Gastrocnemius medialis (tissue), 4 donors: ENCODE measurements at regions not wholly inside any gene's neighbourhood (a gene's known extent, or its start where the extent isn't known, plus 50 kb on each side); places are given as distances from the start of the nearest gene placed in this dataset.

Source experiments
- POLR2A ChIP-seq, 2 donors: fragments of 450-650 bp; IDR thresholded peaks; one replicate each; pipeline ENCODE4 v1.6.1; 2017; ENCODE audit warnings: antibody characterized with exemption in 2 of 2, mild to moderate bottlenecking in 2 of 2, moderate library complexity in 2 of 2
- TF ChIP-seq, protein P1 (sequence below), 5 experiments: fragments of 450-650 bp in 3 of 5; fragments of 200-600 bp in 2 of 5; sonication (generic) in 2 of 5; IDR thresholded peaks in 4 of 5; conservative IDR thresholded peaks in 1 of 5; 1 replicate in 4 of 5; 2 replicates in 1 of 5; pipeline ENCODE4 v1.5.1; 2016 to 2019; ENCODE audit warnings: antibody characterized with exemption in 5 of 5, mild to moderate bottlenecking in 3 of 5, moderate library complexity in 3 of 5

DNA sequence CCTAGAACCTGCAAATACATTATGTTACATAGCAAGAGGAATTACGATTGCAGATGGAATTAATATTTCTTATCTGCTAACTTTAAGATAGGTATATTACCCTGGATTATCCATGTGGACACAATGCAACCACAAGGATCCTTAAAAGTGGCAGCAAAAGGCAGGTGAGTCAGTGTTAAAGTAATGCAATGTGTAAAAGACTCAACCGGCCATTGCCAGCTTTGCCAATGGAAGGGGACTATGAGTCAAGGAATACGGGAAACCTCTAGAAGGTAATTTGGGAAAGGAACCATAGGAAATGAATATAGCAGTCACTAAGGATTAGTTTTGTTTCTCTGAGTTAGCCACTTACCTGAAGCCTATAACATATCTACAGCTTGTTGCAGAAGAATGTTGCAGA is 692.1 kb upstream of the ZP4 start:
- TF ChIP-seq, protein P1, sequence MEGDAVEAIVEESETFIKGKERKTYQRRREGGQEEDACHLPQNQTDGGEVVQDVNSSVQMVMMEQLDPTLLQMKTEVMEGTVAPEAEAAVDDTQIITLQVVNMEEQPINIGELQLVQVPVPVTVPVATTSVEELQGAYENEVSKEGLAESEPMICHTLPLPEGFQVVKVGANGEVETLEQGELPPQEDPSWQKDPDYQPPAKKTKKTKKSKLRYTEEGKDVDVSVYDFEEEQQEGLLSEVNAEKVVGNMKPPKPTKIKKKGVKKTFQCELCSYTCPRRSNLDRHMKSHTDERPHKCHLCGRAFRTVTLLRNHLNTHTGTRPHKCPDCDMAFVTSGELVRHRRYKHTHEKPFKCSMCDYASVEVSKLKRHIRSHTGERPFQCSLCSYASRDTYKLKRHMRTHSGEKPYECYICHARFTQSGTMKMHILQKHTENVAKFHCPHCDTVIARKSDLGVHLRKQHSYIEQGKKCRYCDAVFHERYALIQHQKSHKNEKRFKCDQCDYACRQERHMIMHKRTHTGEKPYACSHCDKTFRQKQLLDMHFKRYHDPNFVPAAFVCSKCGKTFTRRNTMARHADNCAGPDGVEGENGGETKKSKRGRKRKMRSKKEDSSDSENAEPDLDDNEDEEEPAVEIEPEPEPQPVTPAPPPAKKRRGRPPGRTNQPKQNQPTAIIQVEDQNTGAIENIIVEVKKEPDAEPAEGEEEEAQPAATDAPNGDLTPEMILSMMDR (IDR thresholded peaks at IDR 0.05 in 4 of 5, conservative IDR thresholded peaks at IDR 0.05 in 1 of 5), result no peak
- no peak for TF ChIP-seq POLR2A (IDR thresholded peaks at IDR 0.05)
